ENCODE measurements at regions not wholly inside any gene's neighbourhood (a gene's known extent, or its start where the extent isn't known, plus 50 kb on each side); places are given as distances from the start of the nearest gene placed in this dataset.

GRCh38 chr12:85484387-85484786 lies 204.4 kb downstream of the ALX1 start:
- no peak for DNase-seq
- Mint-ChIP-seq H3K27ac (ENCODE audit: unreplicated experiment) (no peak overlapping the region), H3K9me3 (ENCODE audit: low read depth, unreplicated experiment) (no peaks in the 10 kb centered on the region), H3K4me3 (ENCODE audit: low read depth, unreplicated experiment) (no peak overlapping the region), H3K4me1 (ENCODE audit: low read depth, unreplicated experiment) (peaks cover 10% of the 10 kb centered on the region), H3K27me3 (ENCODE audit: unreplicated experiment) (no peaks in the 10 kb centered on the region), H3K36me3 (ENCODE audit: insufficient read depth, unreplicated experiment) (no peaks in the 10 kb centered on the region)
- CTCF ChIA-PET: no interaction called here
- no TSS peak for BruUV-seq (replicated peaks)
- no peak for TF ChIP-seq CTCF (IDR thresholded peaks at IDR 0.05; ENCODE audit: unreplicated experiment)
- intact Hi-C loops (cut with micrococcal nuclease; ENCODE audit: unreplicated experiment): no loop called here

GRCh38 chr12:85489194-85489593 lies 209.2 kb downstream of the ALX1 start:
- no TSS peak for BruUV-seq (replicated peaks)
- CTCF ChIA-PET: interaction anchor here (1.1 to 1.4 kb wide), 2 partner anchors 378 to 383 kb away, joined by 4 read pairs; no protein-coding TSS in a partner anchor
- no peaks in the 10 kb centered on the region for H3K4me1 Mint-ChIP-seq (ENCODE audit: low read depth, unreplicated experiment)
- H3K27ac Mint-ChIP-seq (ENCODE audit: unreplicated experiment): no peak overlapping the region
- no peak for DNase-seq
- no peak overlapping the region for H3K4me3 Mint-ChIP-seq (ENCODE audit: low read depth, unreplicated experiment)
- TF ChIP-seq CTCF (IDR thresholded peaks at IDR 0.05; ENCODE audit: unreplicated experiment): no peak
- no peaks in the 10 kb centered on the region for H3K27me3 Mint-ChIP-seq (ENCODE audit: unreplicated experiment)
- peaks cover 3% of the 10 kb centered on the region for H3K9me3 Mint-ChIP-seq (ENCODE audit: low read depth, unreplicated experiment)
- no peaks in the 10 kb centered on the region for H3K36me3 Mint-ChIP-seq (ENCODE audit: insufficient read depth, unreplicated experiment)
- intact Hi-C loops (cut with micrococcal nuclease; ENCODE audit: unreplicated experiment): no loop called here

- Mint-ChIP-seq H3K27me3 (ENCODE audit: unreplicated experiment) (no peaks in the 10 kb centered on the region), H3K9me3 (ENCODE audit: low read depth, unreplicated experiment) (no peaks in the 10 kb centered on the region), H3K4me1 (ENCODE audit: low read depth, unreplicated experiment) (no peaks in the 10 kb centered on the region), H3K4me3 (ENCODE audit: low read depth, unreplicated experiment) (no peak overlapping the region), H3K36me3 (ENCODE audit: insufficient read depth, unreplicated experiment) (no peaks in the 10 kb centered on the region), H3K27ac (ENCODE audit: unreplicated experiment) (no peak overlapping the region)
- CTCF ChIA-PET: no interaction called here
- no TSS peak for BruUV-seq (replicated peaks)
- TF ChIP-seq CTCF (IDR thresholded peaks at IDR 0.05; ENCODE audit: unreplicated experiment): no peak
- DNase-seq: no peak
- intact Hi-C loops (cut with micrococcal nuclease; ENCODE audit: unreplicated experiment): no loop called here
Measured at GRCh38 chr12:85504164-85504563, 224.1 kb downstream of the ALX1 start.

GRCh38 chr12:85504624-85505023 lies 224.6 kb downstream of the ALX1 start:
- no peak for DNase-seq
- no peaks in the 10 kb centered on the region for H3K9me3 Mint-ChIP-seq (ENCODE audit: low read depth, unreplicated experiment)
- intact Hi-C loops (cut with micrococcal nuclease; ENCODE audit: unreplicated experiment): no loop called here

More at GRCh38 chr12:85504624-85505023, 224.6 kb downstream of the ALX1 start:
- H3K27ac Mint-ChIP-seq (ENCODE audit: unreplicated experiment): no peak overlapping the region
- CTCF ChIA-PET: no interaction called here
- H3K36me3 Mint-ChIP-seq (ENCODE audit: insufficient read depth, unreplicated experiment): no peaks in the 10 kb centered on the region
- no peaks in the 10 kb centered on the region for H3K27me3 Mint-ChIP-seq (ENCODE audit: unreplicated experiment)
- BruUV-seq (replicated peaks): no TSS peak
- no peak overlapping the region for H3K4me3 Mint-ChIP-seq (ENCODE audit: low read depth, unreplicated experiment)
- no peaks in the 10 kb centered on the region for H3K4me1 Mint-ChIP-seq (ENCODE audit: low read depth, unreplicated experiment)
- no peak for TF ChIP-seq CTCF (IDR thresholded peaks at IDR 0.05; ENCODE audit: unreplicated experiment)

All from Calu3 (cell line).